Panc1 (cell line): ENCODE measurements at regions not wholly inside any gene's neighbourhood (a gene's known extent, or its start where the extent isn't known, plus 50 kb on each side); places are given as distances from the start of the nearest gene placed in this dataset.

ENCODE experiments used
- ATAC-seq: fragments of 200-7000 bp; cut with Tn5 transposase; 2 replicates; pipeline ENCODE4 v1.9.1; 2020; ENCODE audit warnings: mild to moderate bottlenecking, moderate library complexity
- BruUV-seq: library from RNA; stranded (reverse); fragments of 400-500 nt; replicated peaks from 2 replicates; lab custom pipeline; 2021; lab: Mats Ljungman, UMichigan
- CTCF ChIA-PET: fragments of 300-600 bp; sonication (Branson Sonifier 250); formaldehyde crosslinking; loops from one replicate; lab custom pipeline; 2022; ENCODE audit warnings: antibody characterized with exemption; lab: Charles Lee
- POLR2A ChIA-PET: fragments of 300-600 bp; sonication (Branson Sonifier 250); formaldehyde crosslinking; loops from one replicate; lab custom pipeline; 2022; ENCODE audit warnings: antibody characterized with exemption; lab: Charles Lee
- DNase-seq: peaks from one replicate; pipeline ENCODE4 v3.0.0-alpha.2; 2010; ENCODE audit warnings: low read depth, low spot score
- H3K27ac ChIP-seq: 2 replicates; pipeline ENCODE4 v1.5.1; 2011; ENCODE audit warnings: mild to moderate bottlenecking, low read length, inconsistent platforms
- H3K27me3 ChIP-seq: fragments of 200-500 bp; sonication (Bioruptor generic); 2 replicates; pipeline ENCODE4 v1.6.0; 2014; ENCODE audit warnings: low read length, inconsistent platforms; ENCODE audit not compliant: control insufficient read depth, insufficient read depth
- H3K36me3 ChIP-seq: fragments of 200-500 bp; sonication (Bioruptor generic); 2 replicates; pipeline ENCODE4 v1.5.1; 2014; ENCODE audit warnings: inconsistent platforms, mild to moderate bottlenecking, low read length, moderate library complexity; ENCODE audit not compliant: control insufficient read depth, insufficient read depth
- H3K4me1 ChIP-seq: 2 replicates; pipeline ENCODE4 v1.5.1; 2011; ENCODE audit warnings: inconsistent platforms, mild to moderate bottlenecking, low read length, moderate library complexity; ENCODE audit not compliant: control insufficient read depth, insufficient read depth
- H3K4me3 ChIP-seq, 2 experiments: 2 replicates each; pipeline ENCODE4 v1.5.1; 2011 to 2012; ENCODE audit warnings: low read depth in 2 of 2, low read length in 2 of 2, mild to moderate bottlenecking in 2 of 2, inconsistent platforms in 1 of 2, moderate library complexity in 1 of 2
- H3K9me3 ChIP-seq: fragments of 200-500 bp; sonication (Bioruptor generic); 2 replicates; pipeline ENCODE4 v1.5.1; 2014; ENCODE audit warnings: low read depth, mild to moderate bottlenecking, inconsistent platforms, low read length, moderate library complexity; ENCODE audit not compliant: control insufficient read depth, insufficient read depth
- POLR2AphosphoS5 ChIP-seq: IDR thresholded peaks from 2 replicates; pipeline ENCODE4 v1.6.1; 2012; ENCODE audit warnings: mild to moderate bottlenecking, low read depth, low read length, moderate library complexity
- SIN3A ChIP-seq: IDR thresholded peaks from 2 replicates; pipeline ENCODE4 v1.6.1; 2012; ENCODE audit warnings: low read depth, mild to moderate bottlenecking, low read length, moderate library complexity, borderline replicate concordance; ENCODE audit not compliant: insufficient read depth
- TCF7L2 ChIP-seq: IDR thresholded peaks from 2 replicates; pipeline ENCODE4 v1.6.1; 2011; ENCODE audit warnings: mild to moderate bottlenecking, low read depth, low read length, inconsistent platforms
- in situ Hi-C: cut with HindIII; loops from 2 replicates; pipeline ENCODE4 v1.10.0; 2016; ENCODE audit warnings: low sequenced_read_pairs, low pct_unique_long_range_greater_than_20kb
- intact Hi-C: fragments of 100-400 bp; cut with micrococcal nuclease; formaldehyde crosslinking; loops from one replicate; pipeline ENCODE4 v1.10.0; 2022; ENCODE audit not compliant: unreplicated experiment
- TF ChIP-seq, protein P1 (sequence below): fragments of 450-650 bp; IDR thresholded peaks from 2 replicates; pipeline ENCODE4 v1.5.1; 2017; ENCODE audit warnings: mild to moderate bottlenecking
- TF ChIP-seq, protein P2 (sequence below), 2 experiments: IDR thresholded peaks; 2 replicates each; pipeline ENCODE4 v1.6.1; 2011 to 2012; ENCODE audit warnings: low read depth in 2 of 2, control low read depth in 1 of 2, low read length in 1 of 2, mild to moderate bottlenecking in 1 of 2, moderate library complexity in 1 of 2; ENCODE audit not compliant: insufficient read depth in 1 of 2

- in situ Hi-C loops (no loop called here), intact Hi-C loops (no loop called here)
- no peak overlapping the region for H3K4me3 ChIP-seq
- H3K9me3 ChIP-seq: no peaks in the 10 kb centered on the region
- ChIA-PET CTCF (interaction anchor here (0.6 kb wide), 1 partner anchor 21 kb away, joined by 3 read pairs; no protein-coding TSS in a partner anchor), POLR2A (interaction anchor here (0.6 kb wide), 2 partner anchors 11 to 19 kb away, joined by 4 to 9 read pairs; no protein-coding TSS in a partner anchor)
- no TSS peak for BruUV-seq
- no peak for DNase-seq
- H3K27ac ChIP-seq: no peak overlapping the region
- TF ChIP-seq, protein P1, sequence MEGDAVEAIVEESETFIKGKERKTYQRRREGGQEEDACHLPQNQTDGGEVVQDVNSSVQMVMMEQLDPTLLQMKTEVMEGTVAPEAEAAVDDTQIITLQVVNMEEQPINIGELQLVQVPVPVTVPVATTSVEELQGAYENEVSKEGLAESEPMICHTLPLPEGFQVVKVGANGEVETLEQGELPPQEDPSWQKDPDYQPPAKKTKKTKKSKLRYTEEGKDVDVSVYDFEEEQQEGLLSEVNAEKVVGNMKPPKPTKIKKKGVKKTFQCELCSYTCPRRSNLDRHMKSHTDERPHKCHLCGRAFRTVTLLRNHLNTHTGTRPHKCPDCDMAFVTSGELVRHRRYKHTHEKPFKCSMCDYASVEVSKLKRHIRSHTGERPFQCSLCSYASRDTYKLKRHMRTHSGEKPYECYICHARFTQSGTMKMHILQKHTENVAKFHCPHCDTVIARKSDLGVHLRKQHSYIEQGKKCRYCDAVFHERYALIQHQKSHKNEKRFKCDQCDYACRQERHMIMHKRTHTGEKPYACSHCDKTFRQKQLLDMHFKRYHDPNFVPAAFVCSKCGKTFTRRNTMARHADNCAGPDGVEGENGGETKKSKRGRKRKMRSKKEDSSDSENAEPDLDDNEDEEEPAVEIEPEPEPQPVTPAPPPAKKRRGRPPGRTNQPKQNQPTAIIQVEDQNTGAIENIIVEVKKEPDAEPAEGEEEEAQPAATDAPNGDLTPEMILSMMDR: no peak
- TF ChIP-seq SIN3A (no peak), TCF7L2 (no peak), POLR2AphosphoS5 (no peak)
- TF ChIP-seq, protein P2, sequence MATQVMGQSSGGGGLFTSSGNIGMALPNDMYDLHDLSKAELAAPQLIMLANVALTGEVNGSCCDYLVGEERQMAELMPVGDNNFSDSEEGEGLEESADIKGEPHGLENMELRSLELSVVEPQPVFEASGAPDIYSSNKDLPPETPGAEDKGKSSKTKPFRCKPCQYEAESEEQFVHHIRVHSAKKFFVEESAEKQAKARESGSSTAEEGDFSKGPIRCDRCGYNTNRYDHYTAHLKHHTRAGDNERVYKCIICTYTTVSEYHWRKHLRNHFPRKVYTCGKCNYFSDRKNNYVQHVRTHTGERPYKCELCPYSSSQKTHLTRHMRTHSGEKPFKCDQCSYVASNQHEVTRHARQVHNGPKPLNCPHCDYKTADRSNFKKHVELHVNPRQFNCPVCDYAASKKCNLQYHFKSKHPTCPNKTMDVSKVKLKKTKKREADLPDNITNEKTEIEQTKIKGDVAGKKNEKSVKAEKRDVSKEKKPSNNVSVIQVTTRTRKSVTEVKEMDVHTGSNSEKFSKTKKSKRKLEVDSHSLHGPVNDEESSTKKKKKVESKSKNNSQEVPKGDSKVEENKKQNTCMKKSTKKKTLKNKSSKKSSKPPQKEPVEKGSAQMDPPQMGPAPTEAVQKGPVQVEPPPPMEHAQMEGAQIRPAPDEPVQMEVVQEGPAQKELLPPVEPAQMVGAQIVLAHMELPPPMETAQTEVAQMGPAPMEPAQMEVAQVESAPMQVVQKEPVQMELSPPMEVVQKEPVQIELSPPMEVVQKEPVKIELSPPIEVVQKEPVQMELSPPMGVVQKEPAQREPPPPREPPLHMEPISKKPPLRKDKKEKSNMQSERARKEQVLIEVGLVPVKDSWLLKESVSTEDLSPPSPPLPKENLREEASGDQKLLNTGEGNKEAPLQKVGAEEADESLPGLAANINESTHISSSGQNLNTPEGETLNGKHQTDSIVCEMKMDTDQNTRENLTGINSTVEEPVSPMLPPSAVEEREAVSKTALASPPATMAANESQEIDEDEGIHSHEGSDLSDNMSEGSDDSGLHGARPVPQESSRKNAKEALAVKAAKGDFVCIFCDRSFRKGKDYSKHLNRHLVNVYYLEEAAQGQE (IDR thresholded peaks at IDR 0.05; ENCODE audit: insufficient read depth in 1 of 2, low read depth in 2 of 2, low read length in 1 of 2): no peak
- no peaks in the 10 kb centered on the region for H3K4me1 ChIP-seq
- ATAC-seq: no peak
- no peaks in the 10 kb centered on the region for H3K36me3 ChIP-seq
- H3K27me3 ChIP-seq: no peaks in the 10 kb centered on the region
These were observed 161.0 kb upstream of the GLI2 start for GRCh38 chr2:120574620-120575019.

DNA sequence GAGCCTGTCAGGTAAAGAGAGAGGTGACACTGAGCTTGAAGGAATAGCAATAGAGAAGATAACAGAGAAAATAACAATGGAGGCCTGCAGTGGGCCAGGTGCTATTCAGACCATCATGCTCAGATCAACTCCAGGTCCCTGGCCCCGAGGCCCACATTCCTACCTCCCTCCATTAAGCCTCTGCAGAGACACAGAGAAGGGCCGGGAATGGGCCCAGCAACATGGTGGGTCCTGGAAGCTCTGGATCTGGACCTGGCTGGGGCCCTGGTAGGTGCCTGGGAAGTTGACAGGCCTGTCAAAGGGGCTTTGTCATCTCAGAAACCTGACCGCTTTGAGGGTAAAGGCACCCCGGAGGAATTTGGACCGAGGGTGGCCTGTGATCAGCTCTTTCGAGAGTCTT is 159.7 kb upstream of the GLI2 start:
- in situ Hi-C loops: no loop called here
- TF ChIP-seq, protein P2 (IDR thresholded peaks at IDR 0.05; ENCODE audit: insufficient read depth in 1 of 2, low read depth in 2 of 2, low read length in 1 of 2): no peak
- TF ChIP-seq SIN3A: no peak
- TF ChIP-seq, protein P1: no peak
- no peak for TF ChIP-seq POLR2AphosphoS5
- TF ChIP-seq TCF7L2: no peak
- DNase-seq (no peak), ATAC-seq (no peak)
- H3K27ac ChIP-seq: no peak overlapping the region
- H3K4me1 ChIP-seq: no peaks in the 10 kb centered on the region
- H3K36me3 ChIP-seq: no peaks in the 10 kb centered on the region
- H3K4me3 ChIP-seq: no peak overlapping the region
- no TSS peak for BruUV-seq
- no peaks in the 10 kb centered on the region for H3K27me3 ChIP-seq
- POLR2A ChIA-PET: no interaction called here
- CTCF ChIA-PET: no interaction called here
- intact Hi-C loops: no loop called here
- no peaks in the 10 kb centered on the region for H3K9me3 ChIP-seq
